Globus pallidus (tissue), 1 donor: ENCODE measurements at regions not wholly inside any gene's neighbourhood (a gene's known extent, or its start where the extent isn't known, plus 50 kb on each side); places are given as distances from the start of the nearest gene placed in this dataset.

Source experiments
- DNase-seq: peaks from one replicate; pipeline ENCODE4 v3.0.0-alpha.2; 2015; ENCODE audit warnings: low spot score

GRCh38 chr5:3221432-3221831 is 374.2 kb upstream of the IRX1 start:
- DNase-seq = no peak

DNA sequence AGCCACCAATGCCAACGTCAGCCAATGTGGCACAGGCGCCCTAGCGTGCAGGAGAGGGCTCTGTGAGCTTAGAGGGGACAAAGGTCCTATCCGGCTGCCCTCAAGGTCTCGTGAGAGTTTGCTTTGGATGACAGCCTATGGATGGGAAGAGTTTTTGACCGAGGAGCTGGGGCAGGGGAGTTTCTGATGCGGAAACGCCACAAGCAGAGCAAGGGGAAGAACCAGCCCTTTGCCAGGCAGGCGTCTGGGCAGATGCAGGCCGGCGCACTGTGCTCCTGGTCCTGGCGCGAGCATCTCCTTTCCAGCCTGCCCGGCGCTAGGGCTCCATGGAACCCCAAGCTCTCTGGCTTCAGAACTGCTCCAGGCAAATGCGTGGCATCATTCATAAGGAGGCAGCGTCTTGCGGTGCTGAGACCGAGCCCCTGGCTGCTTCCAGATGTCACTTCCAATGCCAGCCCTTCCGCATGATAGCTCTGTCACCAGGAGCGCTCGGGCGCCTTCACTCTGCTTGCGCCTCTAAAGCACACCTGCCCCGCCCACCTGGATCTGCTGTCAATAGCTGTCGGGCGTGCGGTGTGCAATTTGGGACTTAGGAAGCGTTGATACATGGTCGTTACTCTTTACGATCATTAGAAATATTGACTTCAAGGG is 374.9 kb upstream of the IRX1 start:
- DNase-seq = no peak

GRCh38 chr5:3220201-3220600 is 375.4 kb upstream of the IRX1 start:
- no peak for DNase-seq

GRCh38 chr5:3218916-3219650 is 376.5 kb upstream of the IRX1 start:
- no peak for DNase-seq

- no peak for DNase-seq
Measured at GRCh38 chr5:3217771-3218495, 377.7 kb upstream of the IRX1 start.

- DNase-seq = no peak
Measured at GRCh38 chr5:3217114-3217513, 378.5 kb upstream of the IRX1 start.

DNA sequence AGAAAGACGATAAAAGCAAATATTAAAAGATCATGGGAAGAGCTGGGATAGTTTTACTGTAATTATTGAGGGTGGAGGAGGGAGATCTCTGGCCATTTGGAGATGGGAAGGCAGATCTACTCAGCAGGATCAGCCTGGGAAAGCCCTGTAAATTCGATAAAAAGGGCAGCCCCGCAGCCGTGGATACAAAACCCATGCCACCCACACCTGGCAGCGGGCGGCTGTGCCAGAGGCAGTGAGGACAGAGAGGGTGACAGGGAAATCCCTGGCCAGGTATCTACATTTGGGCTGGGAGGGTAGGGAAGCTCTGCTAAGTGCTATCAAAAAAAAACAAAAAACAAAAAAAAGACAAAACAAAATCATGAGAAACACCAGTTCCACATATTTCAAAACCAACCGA is 379.2 kb upstream of the IRX1 start:
- no peak for DNase-seq

DNA sequence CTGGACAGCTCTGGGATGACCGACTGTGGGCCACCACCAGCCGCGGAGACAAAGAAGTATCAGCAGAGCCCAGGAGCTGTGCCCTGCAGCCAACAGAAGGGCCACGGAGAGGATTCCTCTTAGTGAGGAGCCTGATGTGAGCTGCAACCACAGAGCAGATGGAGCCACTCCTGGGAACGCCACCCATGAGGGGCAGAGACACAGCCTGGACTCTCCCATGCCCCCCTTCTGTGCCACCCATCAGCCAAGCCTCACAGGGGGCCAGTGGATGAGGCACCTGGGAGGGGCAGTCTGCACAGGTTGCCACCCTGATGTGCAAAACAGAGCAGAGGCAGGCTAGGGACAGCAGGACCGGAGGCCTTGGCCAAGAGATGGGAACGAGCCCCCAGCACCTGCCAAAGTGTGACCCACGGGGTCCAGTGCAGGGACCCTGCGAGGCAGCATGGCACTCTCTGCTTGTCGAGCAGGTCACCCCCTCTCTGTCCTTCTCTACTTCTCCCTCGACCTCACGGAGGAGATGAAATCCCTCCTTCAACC is 380.7 kb upstream of the IRX1 start:
- DNase-seq = no peak

DNA sequence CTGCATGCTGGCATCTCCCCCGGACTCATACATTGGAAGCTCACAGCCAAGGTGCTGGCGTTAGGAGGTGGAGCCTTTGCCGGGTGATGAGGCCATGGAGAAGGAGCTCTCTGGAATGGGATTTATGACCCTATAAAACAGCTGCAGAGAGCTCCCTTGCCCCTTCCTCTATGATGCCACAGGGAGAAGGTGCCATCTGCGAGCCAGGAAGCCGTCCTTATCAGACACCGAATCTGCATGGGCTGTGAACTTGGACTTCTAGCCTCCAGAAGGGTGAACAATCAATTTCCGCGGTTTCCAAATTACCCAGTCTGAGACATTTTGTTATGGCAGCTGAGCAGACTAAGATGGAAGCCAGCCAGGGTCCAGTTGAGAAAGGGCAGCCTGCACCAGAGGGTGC is 381.2 kb upstream of the IRX1 start:
- DNase-seq = no peak

- no peak for DNase-seq
Measured at GRCh38 chr5:3212869-3213268, 382.8 kb upstream of the IRX1 start.

DNA sequence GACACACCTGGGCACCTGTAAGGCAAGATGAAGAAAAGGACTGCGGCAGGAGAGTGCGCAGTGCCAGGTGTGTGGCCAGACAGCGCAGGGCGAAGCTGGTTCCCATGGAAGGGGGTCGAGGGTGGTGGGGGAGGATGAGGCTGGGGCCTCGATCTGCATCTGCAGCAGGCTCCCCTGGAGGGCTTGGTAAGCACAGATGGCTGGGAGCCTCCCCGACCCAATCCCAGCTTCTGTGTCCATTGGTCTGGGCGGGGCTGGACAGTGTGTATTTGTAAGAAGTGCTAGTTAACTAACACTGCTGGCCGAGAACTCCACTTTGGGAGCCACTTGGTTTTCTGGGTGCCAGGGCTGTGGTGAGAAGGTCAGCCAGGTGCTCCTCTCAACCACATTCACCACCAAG is 385.1 kb upstream of the IRX1 start:
- no peak for DNase-seq

- DNase-seq = no peak
Measured at GRCh38 chr5:3209918-3210317, 385.7 kb upstream of the IRX1 start.

DNA sequence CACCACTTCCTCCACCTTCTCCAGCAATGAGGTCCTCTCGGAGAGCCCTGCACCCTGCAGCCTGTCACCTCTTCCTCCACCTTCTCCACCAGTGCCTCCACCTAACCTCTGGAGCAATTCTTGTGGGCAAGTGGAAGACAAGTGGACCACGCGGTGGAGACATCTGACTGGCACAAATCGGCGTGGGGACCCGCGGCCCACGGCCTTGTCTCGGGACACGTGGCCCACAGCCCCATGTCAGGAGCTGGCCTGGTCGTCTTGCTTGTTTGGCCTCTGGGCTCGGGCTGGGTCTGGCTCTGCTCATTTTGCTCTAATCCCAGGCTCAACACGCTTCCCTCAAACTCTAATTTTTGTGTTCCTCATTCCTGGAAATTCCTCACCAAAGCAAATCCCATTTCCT is 393.1 kb upstream of the IRX1 start:
- DNase-seq = no peak

DNA sequence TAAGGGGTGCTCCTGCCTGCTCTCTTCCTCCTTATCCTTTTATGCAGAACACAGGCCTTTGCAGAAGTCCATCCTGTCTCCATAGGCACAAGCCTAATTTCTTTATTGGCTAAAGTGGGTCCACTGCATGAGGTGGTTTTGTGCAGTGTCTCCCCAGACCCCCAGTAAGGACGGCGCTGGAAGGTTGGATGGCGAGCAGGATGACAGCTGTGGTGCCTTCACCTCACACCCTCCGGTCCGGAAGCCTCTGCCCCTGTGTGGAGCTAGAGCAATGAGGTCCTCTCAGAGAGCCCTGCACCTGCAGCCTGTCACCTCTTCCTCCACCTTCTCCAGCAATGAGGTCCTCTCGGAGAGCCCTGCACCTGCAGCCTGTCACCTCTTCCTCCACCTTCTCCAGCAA is 393.7 kb upstream of the IRX1 start:
- no peak for DNase-seq

DNA sequence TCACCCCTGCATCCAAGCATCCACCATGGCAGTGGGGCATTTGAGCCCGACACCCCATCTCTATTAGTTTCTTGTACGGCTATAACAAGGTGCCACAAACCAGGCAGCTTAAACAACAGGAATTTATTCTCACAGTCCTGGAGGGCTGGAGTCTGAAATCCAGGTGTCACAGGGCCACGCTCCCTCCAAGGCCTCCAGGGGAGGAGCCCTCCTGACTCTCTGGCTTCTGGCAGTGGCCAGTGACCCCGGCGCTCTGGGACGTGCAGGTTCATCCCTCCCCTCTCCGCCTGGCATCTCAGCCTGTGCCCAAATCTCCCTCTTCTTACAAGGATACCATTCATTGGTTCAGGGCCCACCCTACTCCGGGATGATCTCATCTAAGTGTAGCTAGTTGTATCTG is 394.5 kb upstream of the IRX1 start:
- no peak for DNase-seq

DNA sequence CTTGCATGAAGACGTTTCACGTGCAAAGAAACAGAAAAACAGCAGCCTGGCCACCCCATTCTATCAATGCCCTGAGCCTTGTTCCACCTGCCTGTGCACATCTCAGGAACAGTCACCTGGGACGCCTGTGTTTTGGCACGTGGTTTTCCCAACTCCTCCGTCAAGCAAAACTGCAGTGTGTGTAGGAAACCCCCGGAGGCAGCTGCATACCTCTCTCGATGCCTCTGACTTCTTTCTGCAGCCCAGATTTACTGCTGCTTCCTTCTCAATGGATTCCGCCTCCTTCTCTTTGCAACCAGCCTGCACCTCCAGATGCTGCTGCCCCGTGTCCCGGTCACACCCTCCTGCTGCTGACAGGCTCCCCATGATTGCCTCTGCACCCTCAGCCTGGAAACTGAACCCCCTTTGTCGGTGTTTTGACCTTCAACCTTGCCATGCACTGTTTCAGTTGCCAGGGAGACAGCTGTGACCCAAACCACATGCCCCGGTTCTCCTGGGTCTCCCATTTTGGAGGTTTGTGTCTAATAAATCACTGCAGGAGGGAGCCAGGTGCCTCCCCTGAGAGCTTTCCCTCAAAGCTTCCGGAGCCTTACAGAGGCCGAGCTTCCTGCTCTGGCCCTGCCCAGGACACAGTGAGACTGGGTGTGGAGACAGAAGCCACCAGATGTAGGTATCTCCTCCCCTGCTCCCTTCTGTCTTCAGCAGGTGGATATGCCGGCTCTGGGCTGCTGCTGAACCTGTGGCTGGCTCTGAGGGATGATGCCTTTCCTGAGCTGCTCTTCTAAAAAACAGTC is 395.5 kb upstream of the IRX1 start:
- DNase-seq = no peak

- DNase-seq = no peak
Measured at GRCh38 chr5:3198074-3198449, 397.6 kb upstream of the IRX1 start.

DNA sequence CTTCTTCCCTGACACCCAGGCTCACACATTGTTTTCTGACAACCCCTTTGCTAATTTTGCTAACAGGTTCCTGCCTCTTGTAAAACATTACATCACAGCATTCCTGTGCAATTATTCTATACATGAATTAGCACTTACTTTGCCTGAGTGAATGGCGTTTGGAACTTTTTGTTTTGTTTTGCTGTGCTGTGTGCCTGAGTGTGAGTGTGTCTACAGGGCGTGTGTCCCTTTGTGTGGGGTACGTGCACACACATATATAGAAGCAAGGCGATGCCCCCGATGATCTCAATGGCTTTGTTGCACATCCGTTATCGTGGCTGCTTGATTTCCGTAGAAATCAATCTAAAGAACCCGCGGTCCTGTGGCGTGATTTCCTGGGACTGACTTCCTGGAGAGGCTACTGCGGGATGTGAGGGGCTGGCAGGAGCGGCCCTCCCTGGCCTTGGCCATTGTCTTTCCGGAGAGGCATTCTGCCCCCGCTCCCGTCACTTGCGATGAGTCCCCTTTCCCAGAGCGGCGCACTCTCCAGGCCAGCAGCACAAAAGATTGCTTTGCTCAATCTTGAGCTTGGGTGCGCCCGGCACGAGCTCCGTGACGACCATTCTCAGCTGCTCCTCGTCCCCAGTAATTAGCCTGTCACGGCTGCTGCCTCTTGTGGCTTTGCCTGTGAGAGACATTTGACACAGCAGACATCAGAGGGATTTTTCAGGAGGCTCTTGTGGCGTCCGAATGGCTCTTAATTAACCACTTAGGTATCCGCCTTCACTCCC is 398.1 kb upstream of the IRX1 start:
- DNase-seq = peak; percentile 65

DNA sequence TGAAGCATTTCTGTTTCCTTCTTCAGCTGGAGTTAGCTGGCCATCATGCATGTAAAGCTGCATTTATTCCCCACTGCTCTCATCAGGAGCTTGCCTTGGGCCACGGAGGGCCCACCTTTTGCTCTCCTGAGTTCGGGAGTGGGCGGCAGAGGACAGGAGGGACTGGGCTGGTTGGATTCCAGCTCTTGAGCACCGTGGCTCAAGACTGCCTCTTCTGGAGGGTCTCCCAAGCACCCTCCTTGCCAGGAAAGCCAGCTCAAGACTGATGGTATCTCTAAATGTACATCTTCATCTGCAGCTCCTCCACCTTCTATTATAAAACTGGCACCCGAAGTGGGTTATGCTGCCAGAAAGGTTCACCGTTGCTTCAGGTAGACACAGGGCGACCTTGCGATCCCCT is 399.6 kb upstream of the IRX1 start:
- DNase-seq = no peak

- no peak for DNase-seq
Measured at GRCh38 chr5:3194684-3195083, 400.9 kb upstream of the IRX1 start.

DNA sequence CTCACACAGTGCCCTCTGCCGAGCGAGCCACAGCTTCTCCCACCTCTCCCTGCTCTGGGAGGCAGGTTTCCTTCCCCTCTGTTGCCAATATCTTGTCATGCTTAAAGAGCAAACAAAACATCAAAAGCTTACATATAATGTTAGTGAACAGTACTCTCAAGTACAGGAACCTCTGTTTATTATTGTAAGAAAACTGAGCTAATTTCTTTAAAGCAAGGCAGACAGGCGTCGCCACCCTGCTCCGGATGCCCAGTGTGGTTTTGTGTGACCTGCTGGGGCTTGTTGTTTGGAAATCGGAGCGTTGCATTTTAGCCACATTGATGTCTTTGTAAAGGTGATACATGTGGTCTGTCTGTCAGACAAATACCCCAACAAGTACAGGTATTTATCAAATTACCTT is 401.4 kb upstream of the IRX1 start:
- DNase-seq = no peak

DNA sequence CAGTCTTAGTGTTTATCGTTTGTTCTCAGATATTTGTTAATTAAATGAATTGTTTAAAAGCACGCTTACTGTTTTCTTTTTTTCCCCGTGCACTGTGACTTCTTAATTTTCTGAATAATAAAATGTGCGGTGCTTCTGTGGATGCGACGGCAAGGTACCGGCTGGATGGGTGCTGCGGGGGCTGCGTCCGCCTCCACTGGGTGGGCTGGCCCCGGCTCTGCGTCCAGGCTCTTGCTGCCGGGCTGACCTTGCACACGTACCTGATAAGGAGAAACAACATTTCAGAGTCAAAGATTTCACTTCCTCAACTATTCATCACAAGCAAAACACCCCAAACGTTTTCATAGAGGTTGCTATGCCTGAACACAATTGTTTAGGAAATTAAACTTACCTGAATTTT is 404.0 kb upstream of the IRX1 start:
- no peak for DNase-seq
